HG03108 (cell line): ENCODE measurements at regions not wholly inside any gene's neighbourhood (a gene's known extent, or its start where the extent isn't known, plus 50 kb on each side); places are given as distances from the start of the nearest gene placed in this dataset.
A peak's percentile ranks its signal among the peaks of the same experiment; 100 is the strongest.
"Not testable (repeated sequence)": the region's sequence is repeated elsewhere in the genome, so short reads cannot be mapped to it uniquely, and the experiment has no call there.

ENCODE experiments used
- ATAC-seq: cut with Tn5 transposase; IDR thresholded peaks from one replicate; pipeline ENCODE4 v1.9.1; 2021; ENCODE audit warnings: moderate library complexity; ENCODE audit not compliant: unreplicated experiment

- no peak for ATAC-seq
Measured at GRCh38 chr6:166253778-166254204, 54.4 kb downstream of the PRR18 start.

- ATAC-seq = no peak
Measured at GRCh38 chr6:166253281-166253681, 54.9 kb downstream of the PRR18 start.

- no peak for ATAC-seq
Measured at GRCh38 chr6:166252601-166253000, 55.6 kb downstream of the PRR18 start.

GRCh38 chr6:166251655-166252054 lies 56.5 kb downstream of the PRR18 start:
- ATAC-seq = no peak

- no peak for ATAC-seq
Measured at GRCh38 chr6:166251211-166251610, 57.0 kb downstream of the PRR18 start.

GRCh38 chr6:166249061-166249785 lies 59.0 kb downstream of the PRR18 start:
- not testable (repeated sequence) for ATAC-seq

GRCh38 chr6:166245148-166245547 lies 63.0 kb downstream of the PRR18 start:
- no peak for ATAC-seq

- peak; percentile 88 for ATAC-seq
Measured at GRCh38 chr6:166244353-166245045, 63.7 kb downstream of the PRR18 start.

GRCh38 chr6:166242888-166243287 lies 65.3 kb downstream of the PRR18 start:
- ATAC-seq = no peak

GRCh38 chr6:166241974-166242373 lies 66.2 kb downstream of the PRR18 start:
- ATAC-seq = no peak

GRCh38 chr6:166240889-166241288 lies 67.3 kb downstream of the PRR18 start:
- ATAC-seq = no peak

GRCh38 chr6:166237617-166238016 lies 70.0 kb upstream of the TBXT start:
- ATAC-seq = no peak

- no peak for ATAC-seq
Measured at GRCh38 chr6:166236596-166236995, 68.9 kb upstream of the TBXT start.

GRCh38 chr6:166235666-166236292 lies 68.1 kb upstream of the TBXT start:
- ATAC-seq = no peak

GRCh38 chr6:166231181-166231580 lies 63.5 kb upstream of the TBXT start:
- ATAC-seq = not testable (repeated sequence)

- peak; percentile 61 for ATAC-seq
Measured at GRCh38 chr6:166228839-166229528, 61.3 kb upstream of the TBXT start.

- ATAC-seq = no peak
Measured at GRCh38 chr6:166228425-166228824, 60.8 kb upstream of the TBXT start.

GRCh38 chr6:166223079-166223478 lies 55.4 kb upstream of the TBXT start:
- ATAC-seq = no peak

GRCh38 chr6:166222631-166223030 lies 55.0 kb upstream of the TBXT start:
- no peak for ATAC-seq

- no peak for ATAC-seq
Measured at GRCh38 chr6:166221636-166222035, 54.0 kb upstream of the TBXT start.

GRCh38 chr6:166221040-166221439 lies 53.4 kb upstream of the TBXT start:
- ATAC-seq = no peak
